HG03558 (cell line): ENCODE measurements at regions not wholly inside any gene's neighbourhood (a gene's known extent, or its start where the extent isn't known, plus 50 kb on each side); places are given as distances from the start of the nearest gene placed in this dataset.

Experiments used
- ATAC-seq: cut with Tn5 transposase; IDR thresholded peaks from one replicate; pipeline ENCODE4 v1.9.1; 2021; ENCODE audit warnings: moderate number of reproducible peaks; ENCODE audit not compliant: unreplicated experiment; ENCODE audit errors: extremely low read depth

- no peak for ATAC-seq
Measured at GRCh38 chr14:55734731-55735130, 154.7 kb downstream of the KTN1 start.

GRCh38 chr14:55739967-55740648, 160.1 kb downstream of the KTN1 start:
- no peak for ATAC-seq

GRCh38 chr14:55740649-55740989, 160.6 kb downstream of the KTN1 start:
- no peak for ATAC-seq

- ATAC-seq = no peak
Measured at GRCh38 chr14:55741240-55741639, 161.2 kb downstream of the KTN1 start.

- no peak for ATAC-seq
Measured at GRCh38 chr14:55743551-55743950, 163.5 kb downstream of the KTN1 start.

GRCh38 chr14:55744321-55744720, 164.3 kb downstream of the KTN1 start:
- no peak for ATAC-seq

GRCh38 chr14:55745906-55746305, 165.9 kb downstream of the KTN1 start:
- ATAC-seq = no peak

- no peak for ATAC-seq
Measured at GRCh38 chr14:55746558-55746957, 166.6 kb downstream of the KTN1 start.

- no peak for ATAC-seq
Measured at GRCh38 chr14:55747186-55747585, 167.2 kb downstream of the KTN1 start.

- no peak for ATAC-seq
Measured at GRCh38 chr14:55749201-55749812, 169.3 kb downstream of the KTN1 start.

- no peak for ATAC-seq
Measured at GRCh38 chr14:55749946-55750345, 169.9 kb downstream of the KTN1 start.

- no peak for ATAC-seq
Measured at GRCh38 chr14:55752580-55753390, 172.8 kb downstream of the KTN1 start.

- no peak for ATAC-seq
Measured at GRCh38 chr14:55754471-55754870, 174.5 kb downstream of the KTN1 start.

- no peak for ATAC-seq
Measured at GRCh38 chr14:55754871-55755270, 174.9 kb downstream of the KTN1 start.

GRCh38 chr14:55756078-55756477, 176.1 kb downstream of the KTN1 start:
- no peak for ATAC-seq

- ATAC-seq = no peak
Measured at GRCh38 chr14:55756557-55756956, 176.6 kb downstream of the KTN1 start.

GRCh38 chr14:55758796-55759195, 178.8 kb downstream of the KTN1 start:
- no peak for ATAC-seq

GRCh38 chr14:55760789-55761566, 181.0 kb downstream of the KTN1 start:
- no peak for ATAC-seq

- ATAC-seq = no peak
Measured at GRCh38 chr14:55761651-55762050, 181.6 kb downstream of the KTN1 start.

GRCh38 chr14:55762595-55763232, 182.7 kb downstream of the KTN1 start:
- peak; percentile 56 for ATAC-seq
